ENCODE measurements at regions not wholly inside any gene's neighbourhood (a gene's known extent, or its start where the extent isn't known, plus 50 kb on each side); places are given as distances from the start of the nearest gene placed in this dataset.
A peak's percentile ranks its signal among the peaks of the same experiment; 100 is the strongest.

GRCh38 chr22:48055185-48055584 lies 1292.7 kb downstream of the TBC1D22A start:
- WGBS (ENCODE audit: insufficient coverage) = 98% methylated on average over 1 of the region's 1 CpG
- Mint-ChIP-seq H3K9me3 (no peaks in the 10 kb centered on the region), H3K27me3 (ENCODE audit: low read depth in 2 of 2) (peaks cover 14 to 18% of the 10 kb centered on the region in 2 donors), H3K27ac (no peak overlapping the region), H3K4me3 (no peak overlapping the region), H3K4me1 (peaks cover 0 to 7% of the 10 kb centered on the region in 2 donors), H3K36me3 (no peaks in the 10 kb centered on the region)
- intact Hi-C loops (cut with micrococcal nuclease) = no loop called here
- Histone ChIP-seq H3K4me3 (ENCODE audit: low read length) (no peak overlapping the region), H3K9me3 (ENCODE audit: control insufficient read depth, insufficient read depth, low read length) (no peaks in the 10 kb centered on the region), H3K4me1 (ENCODE audit: control insufficient read depth, insufficient read depth, low read length) (no peaks in the 10 kb centered on the region), H3K27me3 (ENCODE audit: control insufficient read depth, insufficient read depth, low read length) (peaks cover 1% of the 10 kb centered on the region), H3K27ac (ENCODE audit: low read length) (no peak overlapping the region), H3K36me3 (ENCODE audit: control insufficient read depth, insufficient read depth, low read length) (no peaks in the 10 kb centered on the region)
- ATAC-seq (peak in 1 of 3 donors; percentile 33), DNase-seq (no peak)
- no peak for TF ChIP-seq CTCF (IDR thresholded peaks at IDR 0.05)

GRCh38 chr22:48054596-48054995 lies 1292.1 kb downstream of the TBC1D22A start:
- Mint-ChIP-seq H3K27ac (no peak overlapping the region), H3K36me3 (no peaks in the 10 kb centered on the region), H3K4me3 (no peak overlapping the region), H3K9me3 (no peaks in the 10 kb centered on the region), H3K27me3 (ENCODE audit: low read depth in 2 of 2) (peaks cover 14 to 18% of the 10 kb centered on the region in 2 donors), H3K4me1 (peaks cover 0 to 7% of the 10 kb centered on the region in 2 donors)
- H3K9me3 ChIP-seq (ENCODE audit: control insufficient read depth, insufficient read depth, low read length) = no peaks in the 10 kb centered on the region
- DNase-seq (no peak), ATAC-seq (no peak)
- 90% methylated on average over 14 of the region's 14 CpGs for WGBS (ENCODE audit: insufficient coverage)
- H3K27me3 ChIP-seq (ENCODE audit: control insufficient read depth, insufficient read depth, low read length) = no peaks in the 10 kb centered on the region
- TF ChIP-seq CTCF (IDR thresholded peaks at IDR 0.05) = no peak
- H3K4me3 ChIP-seq (ENCODE audit: low read length) = no peak overlapping the region
- H3K4me1 ChIP-seq (ENCODE audit: control insufficient read depth, insufficient read depth, low read length) = no peaks in the 10 kb centered on the region
- intact Hi-C loops (cut with micrococcal nuclease) = no loop called here
- H3K27ac ChIP-seq (ENCODE audit: low read length) = no peak overlapping the region
- H3K36me3 ChIP-seq (ENCODE audit: control insufficient read depth, insufficient read depth, low read length) = no peaks in the 10 kb centered on the region

- Mint-ChIP-seq H3K27ac (no peak overlapping the region), H3K27me3 (ENCODE audit: low read depth in 2 of 2) (peaks cover 15 to 21% of the 10 kb centered on the region in 2 donors), H3K4me3 (no peak overlapping the region), H3K36me3 (no peaks in the 10 kb centered on the region), H3K9me3 (no peaks in the 10 kb centered on the region), H3K4me1 (peaks cover 0 to 7% of the 10 kb centered on the region in 2 donors)
- Histone ChIP-seq H3K4me3 (ENCODE audit: low read length) (no peak overlapping the region), H3K36me3 (ENCODE audit: control insufficient read depth, insufficient read depth, low read length) (no peaks in the 10 kb centered on the region), H3K27me3 (ENCODE audit: control insufficient read depth, insufficient read depth, low read length) (no peaks in the 10 kb centered on the region), H3K9me3 (ENCODE audit: control insufficient read depth, insufficient read depth, low read length) (no peaks in the 10 kb centered on the region), H3K27ac (ENCODE audit: low read length) (no peak overlapping the region), H3K4me1 (ENCODE audit: control insufficient read depth, insufficient read depth, low read length) (no peaks in the 10 kb centered on the region)
- ATAC-seq (no peak), DNase-seq (no peak)
- TF ChIP-seq CTCF (IDR thresholded peaks at IDR 0.05) = no peak
- 91% methylated on average over 8 of the region's 8 CpGs for WGBS (ENCODE audit: insufficient coverage)
- intact Hi-C loops (cut with micrococcal nuclease) = no loop called here
Observed at GRCh38 chr22:48053973-48054372, 1291.5 kb downstream of the TBC1D22A start.

GRCh38 chr22:48053486-48053885 lies 1291.0 kb downstream of the TBC1D22A start:
- H3K9me3 ChIP-seq (ENCODE audit: control insufficient read depth, insufficient read depth, low read length) = no peaks in the 10 kb centered on the region
- H3K4me3 ChIP-seq (ENCODE audit: low read length) = no peak overlapping the region
- no peaks in the 10 kb centered on the region for H3K36me3 Mint-ChIP-seq
- H3K27me3 Mint-ChIP-seq (ENCODE audit: low read depth in 2 of 2) = peaks cover 20 to 25% of the 10 kb centered on the region in 2 donors
- WGBS (ENCODE audit: insufficient coverage) = 80% methylated on average over 7 of the region's 7 CpGs
- DNase-seq (no peak), ATAC-seq (no peak)
- no peaks in the 10 kb centered on the region for H3K9me3 Mint-ChIP-seq
- no peak overlapping the region for H3K27ac Mint-ChIP-seq
- H3K36me3 ChIP-seq (ENCODE audit: control insufficient read depth, insufficient read depth, low read length) = no peaks in the 10 kb centered on the region
- no peak overlapping the region for H3K4me3 Mint-ChIP-seq
- peaks cover 0 to 7% of the 10 kb centered on the region in 2 donors for H3K4me1 Mint-ChIP-seq
- intact Hi-C loops (cut with micrococcal nuclease) = no loop called here
- no peak for TF ChIP-seq CTCF (IDR thresholded peaks at IDR 0.05)
- H3K4me1 ChIP-seq (ENCODE audit: control insufficient read depth, insufficient read depth, low read length) = no peaks in the 10 kb centered on the region
- H3K27ac ChIP-seq (ENCODE audit: low read length) = no peak overlapping the region
- H3K27me3 ChIP-seq (ENCODE audit: control insufficient read depth, insufficient read depth, low read length) = no peaks in the 10 kb centered on the region
